Left colon (tissue), 2 donors: ENCODE measurements at regions not wholly inside any gene's neighbourhood (a gene's known extent, or its start where the extent isn't known, plus 50 kb on each side); places are given as distances from the start of the nearest gene placed in this dataset.

Experiments
- ATAC-seq: fragments of 200-7000 bp; cut with Tn5 transposase; one replicate; pipeline ENCODE4 v1.9.1; 2020; ENCODE audit warnings: mild to moderate bottlenecking, moderate library complexity
- DNase-seq, 2 donors: peaks; one replicate each; pipeline ENCODE4 v3.0.0-alpha.2; 2020
- intact Hi-C, 2 donors: fragments of 100-400 bp; cut with DNase I in 1 of 2; cut with micrococcal nuclease in 1 of 2; formaldehyde crosslinking; loops; one replicate each; pipeline versions ENCODE4 v1.11.2 to v1.14.0; 2022; cut with DNase I, micrococcal nuclease
- donor health status: DM: no; HTN: no; CAD: no.
- donor health status: DM: yes; HTN: yes; CAD: no.

- no peak for DNase-seq
- intact Hi-C loops = no loop called here
- no peak for ATAC-seq
Measured at GRCh38 chr12:30138483-30138882, 354.7 kb upstream of the TMTC1 start.

DNA sequence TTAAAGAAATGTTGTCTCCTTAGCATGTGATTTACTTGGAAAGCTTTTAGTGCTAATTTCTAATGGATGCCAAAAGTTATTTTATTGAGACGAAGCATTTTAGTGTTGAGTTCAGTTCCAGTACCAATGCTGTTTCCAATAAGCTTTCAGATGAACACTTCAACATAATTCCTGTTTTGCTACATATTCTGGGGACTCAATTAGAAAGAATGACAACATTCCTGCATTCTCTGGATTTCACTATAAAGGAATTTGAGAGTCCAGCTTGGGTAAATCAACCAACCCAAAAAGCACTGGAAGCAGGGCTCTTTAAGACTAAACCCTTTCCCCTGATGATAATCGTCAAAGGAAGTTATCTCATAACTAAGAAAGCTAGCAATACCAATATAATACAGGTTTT lies 353.0 kb upstream of the TMTC1 start:
- DNase-seq (no peak), ATAC-seq (no peak)
- intact Hi-C loops = no loop called here

GRCh38 chr12:30135776-30136175 lies 352.0 kb upstream of the TMTC1 start:
- DNase-seq = no peak
- intact Hi-C loops = no loop called here
- ATAC-seq = no peak

DNA sequence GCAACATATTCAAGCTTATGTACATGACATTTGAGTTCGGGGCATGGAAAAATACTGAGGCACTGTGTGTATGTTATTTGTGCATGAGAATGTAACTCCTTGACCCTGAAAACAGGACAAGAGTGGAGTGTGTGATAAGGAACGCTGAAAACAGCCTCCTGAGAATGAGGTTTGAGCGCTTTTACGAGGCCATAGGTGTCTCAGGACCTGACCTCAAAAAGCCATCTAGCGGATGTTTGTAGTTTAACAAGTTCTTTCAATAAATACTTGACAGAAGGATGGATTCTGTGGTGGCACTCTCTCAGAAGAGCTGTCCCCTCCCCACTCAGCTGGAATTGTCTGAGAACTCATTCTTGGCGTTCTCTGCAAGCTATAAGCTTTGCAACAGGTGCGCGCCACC lies 350.5 kb upstream of the TMTC1 start:
- intact Hi-C loops = no loop called here
- DNase-seq = no peak
- ATAC-seq = no peak

- no peak for ATAC-seq
- no peak for DNase-seq
- intact Hi-C loops = no loop called here
Measured at GRCh38 chr12:30126944-30127343, 343.2 kb upstream of the TMTC1 start.

DNA sequence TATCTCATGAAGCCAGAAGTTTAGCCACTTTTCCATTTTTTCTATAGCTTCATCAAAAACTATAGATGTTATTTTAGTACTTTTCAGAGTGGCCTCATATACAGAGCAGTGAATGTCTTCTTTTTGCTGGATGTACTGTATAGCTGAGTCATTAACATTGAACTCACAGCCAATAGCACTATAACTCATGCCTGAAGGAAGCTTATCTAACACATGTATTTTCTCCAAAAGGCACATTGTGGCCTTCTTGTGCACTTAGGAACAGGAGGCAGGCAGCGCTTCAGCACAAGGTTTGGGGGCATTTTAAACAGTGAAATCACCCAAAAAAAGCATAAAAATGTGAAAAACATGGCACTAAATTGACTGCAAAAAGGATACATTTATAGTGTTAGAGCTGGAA lies 336.8 kb upstream of the TMTC1 start:
- intact Hi-C loops = no loop called here
- DNase-seq (no peak), ATAC-seq (no peak)

DNA sequence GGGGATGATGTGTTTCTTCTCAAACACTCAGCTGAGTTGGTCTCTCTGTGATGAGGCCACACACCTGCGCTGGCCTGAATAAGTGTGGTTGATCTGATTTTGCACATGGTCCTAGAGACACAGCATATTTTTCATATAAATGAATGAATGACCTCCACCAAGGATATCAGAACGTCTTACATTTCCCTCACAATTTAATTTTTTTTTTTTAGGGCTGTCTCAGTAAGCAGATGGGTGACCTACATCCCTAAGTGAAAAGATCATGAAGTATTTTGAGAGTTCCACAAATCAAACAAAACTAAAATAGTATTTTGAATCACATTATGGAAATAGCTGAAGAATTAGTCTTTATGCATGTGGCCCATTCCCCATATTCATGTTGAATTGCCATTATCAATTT lies 333.7 kb upstream of the TMTC1 start:
- DNase-seq (no peak), ATAC-seq (no peak)
- intact Hi-C loops = no loop called here

DNA sequence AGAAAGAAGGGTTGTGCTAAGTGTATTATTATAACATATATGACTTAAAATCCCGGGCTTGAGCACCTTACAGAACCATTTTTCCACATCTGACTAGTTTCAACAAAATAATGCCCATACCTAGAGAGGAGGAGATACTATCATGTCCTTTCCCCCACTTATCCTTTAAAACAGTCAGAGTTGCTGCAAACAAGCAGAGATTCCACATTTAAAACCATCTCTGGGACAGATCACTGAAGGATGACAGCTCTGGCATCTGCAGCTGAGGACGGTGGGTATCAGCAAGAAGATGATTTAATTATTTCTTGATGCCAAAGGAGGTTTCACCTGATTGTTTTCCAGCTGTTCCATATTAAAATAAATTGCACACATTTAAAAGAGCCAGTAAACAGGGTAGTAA lies 328.0 kb upstream of the TMTC1 start:
- DNase-seq (no peak), ATAC-seq (no peak)
- intact Hi-C loops = no loop called here

GRCh38 chr12:30110958-30111586 lies 327.3 kb upstream of the TMTC1 start:
- ATAC-seq (no peak), DNase-seq (no peak)

GRCh38 chr12:30110498-30110897 lies 326.8 kb upstream of the TMTC1 start:
- ATAC-seq (no peak), DNase-seq (no peak)
- intact Hi-C loops = no loop called here

More at GRCh38 chr12:30110958-30111586, 327.3 kb upstream of the TMTC1 start:
- intact Hi-C loops = no loop called here

DNA sequence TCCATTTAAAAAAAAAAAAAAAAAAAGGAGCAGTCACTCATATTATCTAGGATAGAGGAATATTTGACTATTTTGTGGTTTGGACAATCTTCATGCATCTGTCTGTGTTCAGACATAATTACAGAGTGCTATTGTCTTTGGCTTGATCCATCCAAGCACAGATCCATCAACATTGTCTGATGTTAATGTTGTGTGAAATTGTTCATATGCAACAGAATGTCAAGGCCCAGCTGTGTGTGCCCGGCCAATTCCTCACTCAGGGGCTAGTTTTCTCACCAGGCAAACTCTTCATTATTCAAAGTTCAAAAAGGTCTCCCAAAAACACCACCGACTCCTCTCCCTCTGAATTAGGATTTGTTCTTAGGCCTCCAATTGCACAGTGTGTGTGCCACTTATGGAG lies 324.9 kb upstream of the TMTC1 start:
- intact Hi-C loops = no loop called here
- DNase-seq = no peak
- no peak for ATAC-seq

DNA sequence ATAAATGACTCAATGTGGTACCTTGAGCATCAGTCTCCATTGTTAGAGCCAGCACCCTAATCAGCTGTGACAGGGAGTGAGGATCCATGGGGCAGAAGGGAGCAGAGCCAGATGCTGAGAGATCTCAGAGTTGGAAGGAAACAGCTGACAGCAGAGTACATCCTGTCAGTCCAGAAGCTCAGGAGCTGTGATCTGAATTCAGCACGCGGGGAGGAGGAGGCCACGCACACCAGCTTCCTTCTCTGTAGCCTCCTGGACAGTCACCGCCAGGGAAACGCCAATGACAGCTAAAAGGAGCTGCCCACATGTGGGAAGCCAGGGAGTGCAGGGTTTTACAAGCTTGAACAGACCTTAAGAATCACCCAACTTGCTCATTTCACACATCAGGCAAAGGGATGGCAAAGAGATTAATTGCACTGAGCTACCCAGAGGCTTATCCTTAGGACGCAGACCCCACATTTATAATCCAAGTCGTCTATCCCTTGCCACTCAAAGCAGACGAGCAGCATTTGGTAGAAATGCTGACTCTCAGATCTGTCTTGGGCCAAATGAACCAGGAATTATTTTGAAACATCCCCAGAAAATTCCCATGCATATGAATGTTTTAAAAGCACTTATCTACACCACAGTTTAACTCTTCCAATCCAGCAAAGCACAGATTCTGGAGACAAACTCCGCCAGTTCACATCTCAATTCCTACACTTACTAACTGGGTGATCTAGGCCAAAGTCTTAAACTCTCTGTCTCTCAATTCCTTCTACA lies 322.6 kb upstream of the TMTC1 start:
- intact Hi-C loops = no loop called here
- ATAC-seq = no peak

GRCh38 chr12:30105505-30105904 lies 321.8 kb upstream of the TMTC1 start:
- no peak for DNase-seq
- ATAC-seq = no peak
- intact Hi-C loops = no loop called here

More for the DNA sequence above, 322.6 kb upstream of the TMTC1 start:
- no peak for DNase-seq

DNA sequence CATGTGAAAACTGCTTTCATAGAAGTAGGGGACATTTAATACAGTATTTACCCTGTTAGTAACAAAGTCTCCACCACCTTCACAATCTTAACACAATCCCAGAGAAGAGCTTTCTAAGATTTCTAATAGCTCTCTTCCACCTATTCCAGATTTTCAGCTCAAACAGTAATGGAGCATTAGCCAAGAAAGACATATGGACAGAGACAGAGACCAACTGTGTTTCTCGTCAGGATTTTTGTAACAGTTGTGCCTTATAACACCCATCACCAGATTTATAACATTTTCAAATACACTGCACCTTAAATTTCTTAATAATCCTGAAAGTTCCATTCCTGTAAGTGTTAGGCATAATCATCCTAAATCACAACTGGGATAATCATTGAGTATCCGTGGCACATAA lies 321.2 kb upstream of the TMTC1 start:
- DNase-seq = no peak
- intact Hi-C loops = no loop called here
- no peak for ATAC-seq

DNA sequence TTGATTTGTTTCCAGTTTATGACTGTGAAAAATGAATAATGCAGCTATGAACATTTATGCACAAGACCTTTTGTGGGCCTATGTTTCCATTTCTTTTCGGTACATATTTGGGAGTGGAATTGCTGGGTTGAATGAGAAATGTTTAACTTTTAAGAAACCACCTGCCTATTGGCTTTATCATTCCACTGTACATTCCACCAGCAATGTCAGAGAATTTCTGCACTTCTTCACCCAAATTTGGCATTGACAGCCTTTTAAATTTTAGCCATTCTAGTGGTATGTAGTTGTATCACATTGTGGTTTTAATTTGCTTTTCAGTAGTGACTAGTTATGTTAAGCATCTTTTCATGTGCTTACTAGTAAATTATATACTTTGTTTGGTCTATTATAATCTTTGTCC lies 317.0 kb upstream of the TMTC1 start:
- ATAC-seq (no peak), DNase-seq (no peak)
- intact Hi-C loops = no loop called here

DNA sequence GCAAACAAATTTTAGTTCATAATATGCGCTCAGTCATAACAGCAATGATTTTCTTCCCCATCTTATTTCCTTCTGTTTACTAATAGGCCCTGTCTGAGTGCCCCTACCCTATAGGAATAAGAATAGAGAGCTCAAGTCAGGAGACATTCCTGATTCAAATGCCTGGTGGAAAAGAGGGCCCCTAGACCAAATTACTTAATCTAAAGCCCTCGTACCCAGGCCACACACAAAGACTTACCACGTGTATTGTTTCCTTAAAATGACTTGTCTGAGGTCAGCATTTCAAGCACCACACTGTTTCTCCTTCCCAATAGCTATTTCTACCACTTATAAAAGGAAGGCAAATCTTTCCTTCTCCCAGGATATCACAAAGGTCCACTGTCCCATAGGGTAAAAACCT lies 314.9 kb upstream of the TMTC1 start:
- ATAC-seq (no peak), DNase-seq (no peak)
- intact Hi-C loops = no loop called here

DNA sequence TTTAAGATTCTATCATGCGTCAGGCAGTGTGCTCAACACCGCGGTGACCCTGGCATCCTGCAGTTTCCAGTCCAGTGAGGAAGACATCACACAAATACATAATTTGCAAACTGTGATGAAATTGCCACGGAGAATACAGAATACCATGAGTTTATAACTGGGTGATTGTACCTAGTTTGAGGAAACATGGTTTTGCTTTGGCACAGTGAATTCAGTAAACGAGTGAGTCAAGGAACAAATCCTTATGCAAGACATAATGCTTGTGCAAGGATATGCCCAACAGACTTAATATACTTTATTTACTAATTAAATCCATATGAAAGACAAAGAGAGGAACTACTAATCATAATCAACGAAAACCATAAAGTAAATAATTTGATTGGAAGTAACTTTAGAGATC lies 311.8 kb upstream of the TMTC1 start:
- intact Hi-C loops = no loop called here
- DNase-seq (no peak), ATAC-seq (no peak)

GRCh38 chr12:30092983-30093617 lies 309.4 kb upstream of the TMTC1 start:
- DNase-seq (no peak), ATAC-seq (no peak)
- intact Hi-C loops = no loop called here

DNA sequence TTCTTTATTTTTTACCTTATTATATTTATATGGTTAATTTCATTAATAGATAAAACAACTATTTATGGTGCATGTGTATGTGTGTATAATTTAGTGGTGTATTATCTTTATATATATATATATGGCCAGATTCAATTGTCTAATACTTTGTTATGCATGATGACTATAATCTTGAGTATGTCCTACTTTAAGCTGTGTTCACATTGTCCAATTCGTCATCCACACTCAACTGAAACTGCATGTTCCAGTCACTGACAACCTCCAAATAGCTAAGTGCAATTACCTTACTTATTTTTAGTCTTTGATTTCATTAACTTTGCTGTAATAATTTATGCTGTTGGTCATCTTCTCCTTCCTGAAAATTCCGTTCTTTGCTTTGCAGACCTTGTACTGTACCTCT lies 306.5 kb upstream of the TMTC1 start:
- intact Hi-C loops = no loop called here
- no peak for DNase-seq
- ATAC-seq = no peak

DNA sequence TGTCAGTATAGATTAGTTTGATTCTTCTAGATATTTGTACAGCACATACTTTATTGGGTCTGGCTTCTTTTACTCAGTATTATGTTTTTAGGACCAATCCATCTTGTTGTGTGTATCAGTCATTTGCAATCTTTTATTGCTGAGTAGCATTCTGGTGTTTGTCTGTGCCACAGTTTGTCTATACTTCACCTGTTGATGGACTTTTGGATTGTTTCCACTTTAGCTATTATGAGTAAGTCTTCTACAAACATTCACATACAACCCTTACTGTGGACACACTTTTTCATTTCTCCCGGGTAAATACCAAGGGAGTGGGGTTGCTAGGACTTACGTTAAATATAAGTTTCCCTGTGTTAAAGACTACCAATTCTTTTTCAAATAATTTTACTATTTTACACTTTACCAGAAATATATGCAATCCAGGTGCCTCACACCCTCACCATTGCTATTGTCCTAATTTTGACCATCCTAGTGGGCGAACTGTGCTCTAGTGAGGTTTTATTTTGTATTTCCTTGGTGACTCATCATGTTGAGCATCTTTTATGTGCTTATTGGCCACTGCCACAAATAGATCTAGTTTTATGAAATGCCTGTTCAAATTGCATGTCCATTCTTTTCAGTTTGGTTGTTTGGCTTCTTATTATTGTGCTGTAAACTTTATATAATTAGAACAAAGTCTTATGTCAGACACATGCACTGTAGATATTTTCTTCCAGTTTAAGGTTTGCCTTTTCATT lies 304.7 kb upstream of the TMTC1 start:
- DNase-seq (no peak), ATAC-seq (no peak)
- intact Hi-C loops = no loop called here
